K562 (cell line): ENCODE measurements at regions not wholly inside any gene's neighbourhood (a gene's known extent, or its start where the extent isn't known, plus 50 kb on each side); places are given as distances from the start of the nearest gene placed in this dataset.

Source experiments
- ARID2 ChIP-seq: fragments of 450-650 bp; IDR thresholded peaks from 2 replicates; pipeline ENCODE4 v1.6.1; 2017; ENCODE audit warnings: antibody characterized with exemption, mild to moderate bottlenecking
- C11orf30 ChIP-seq: fragments of 450-650 bp; IDR thresholded peaks from 2 replicates; pipeline ENCODE4 v1.6.1; 2016; ENCODE audit warnings: low read depth, mild to moderate bottlenecking
- CEBPZ ChIP-seq: fragments of 150-350 bp; IDR thresholded peaks from 2 replicates; pipeline ENCODE4 v1.6.1; 2014; ENCODE audit warnings: low read depth, mild to moderate bottlenecking, low read length, borderline replicate concordance
- MYBL2 ChIP-seq, 2 experiments: fragments of 450-650 bp in 1 of 2; sonication (generic) in 1 of 2; formaldehyde crosslinking in 1 of 2; IDR thresholded peaks; 2 replicates each; pipeline versions ENCODE4 v1.6.1 to v1.8.1; 2017 to 2022; ENCODE audit warnings: borderline replicate concordance in 1 of 2, inconsistent platforms in 1 of 2, low read depth in 1 of 2, mild to moderate bottlenecking in 1 of 2, missing genetic modification reagents in 1 of 2, moderate library complexity in 1 of 2
- SNIP1 ChIP-seq: fragments of 450-650 bp; IDR thresholded peaks from 2 replicates; pipeline ENCODE4 v1.7.1; 2017; ENCODE audit warnings: low read depth, mild to moderate bottlenecking
- TAF1 ChIP-seq: IDR thresholded peaks from 2 replicates; pipeline ENCODE4 v1.6.1; 2011; ENCODE audit warnings: mild to moderate bottlenecking, low read length, moderate library complexity; ENCODE audit not compliant: insufficient read depth, control insufficient read depth, severe bottlenecking; ENCODE audit errors: extremely low read depth
- TRIM28 ChIP-seq: fragments of 450-650 bp; IDR thresholded peaks from 2 replicates; pipeline ENCODE4 v1.6.1; 2017
- ZBED1 ChIP-seq: IDR thresholded peaks from 2 replicates; pipeline ENCODE4 v1.6.1; 2014
- ZNF232 ChIP-seq: sonication (generic); formaldehyde crosslinking; IDR thresholded peaks from 2 replicates; pipeline ENCODE4 v1.8.0; 2022; ENCODE audit warnings: mild to moderate bottlenecking, missing genetic modification reagents
- ZNF408 ChIP-seq: fragments of 250-450 bp; sonication (Bioruptor Pico); IDR thresholded peaks from 2 replicates; pipeline ENCODE4 v1.4.0; 2020; ENCODE audit warnings: low read depth, mild to moderate bottlenecking, moderate library complexity
- ZNF551 ChIP-seq: fragments of 250-450 bp; sonication (Bioruptor Pico); IDR thresholded peaks from 2 replicates; pipeline ENCODE4 v1.5.0; 2021; ENCODE audit warnings: mild to moderate bottlenecking, moderate library complexity
- TF ChIP-seq, protein P1 (sequence below): conservative IDR thresholded peaks from 2 replicates; pipeline ENCODE4 v1.6.1; 2011; ENCODE audit warnings: low read depth, mild to moderate bottlenecking, low read length; ENCODE audit not compliant: control insufficient read depth

DNA sequence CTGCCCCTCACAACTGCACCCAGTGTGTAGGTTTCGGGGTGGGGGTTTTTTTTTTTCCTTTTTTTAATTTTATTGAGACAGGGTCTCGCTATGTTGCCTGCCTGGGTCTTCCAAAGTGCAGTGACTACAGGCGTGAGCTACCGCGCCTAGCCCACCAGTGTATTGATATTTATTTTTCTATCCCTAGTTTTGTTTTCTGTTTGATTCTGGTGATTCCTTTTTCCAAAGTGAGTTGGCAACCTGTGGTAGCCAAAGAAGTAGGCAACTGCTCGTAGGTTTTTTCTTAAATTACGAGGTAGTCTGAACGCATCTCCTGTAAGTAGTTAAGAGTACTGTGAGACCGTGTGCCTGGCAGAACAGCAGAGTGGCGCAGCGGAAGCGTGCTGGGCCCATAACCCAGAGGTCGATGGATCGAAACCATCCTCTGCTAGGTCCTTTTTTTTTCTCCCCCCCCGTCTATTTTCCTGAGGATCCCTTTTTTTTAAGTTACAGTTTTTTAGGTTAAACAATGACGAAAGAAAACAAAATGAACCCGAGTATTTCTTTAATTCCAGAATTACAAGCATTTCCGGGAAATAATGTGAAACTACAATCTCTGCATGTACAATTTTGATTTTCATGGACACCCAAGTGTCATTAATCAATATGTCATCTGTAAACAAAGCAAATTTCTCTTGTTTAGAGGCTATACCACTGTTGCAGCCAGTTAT, 78.7 kb upstream of the BTN3A2 start (continued):
- no peak for TF ChIP-seq MYBL2 (IDR thresholded peaks at IDR 0.05; ENCODE audit: low read depth)
- TF ChIP-seq MYBL2 (CRISPR knock-in tag; IDR thresholded peaks at IDR 0.05; ENCODE audit: borderline replicate concordance): no peak
- TF ChIP-seq, protein P1, sequence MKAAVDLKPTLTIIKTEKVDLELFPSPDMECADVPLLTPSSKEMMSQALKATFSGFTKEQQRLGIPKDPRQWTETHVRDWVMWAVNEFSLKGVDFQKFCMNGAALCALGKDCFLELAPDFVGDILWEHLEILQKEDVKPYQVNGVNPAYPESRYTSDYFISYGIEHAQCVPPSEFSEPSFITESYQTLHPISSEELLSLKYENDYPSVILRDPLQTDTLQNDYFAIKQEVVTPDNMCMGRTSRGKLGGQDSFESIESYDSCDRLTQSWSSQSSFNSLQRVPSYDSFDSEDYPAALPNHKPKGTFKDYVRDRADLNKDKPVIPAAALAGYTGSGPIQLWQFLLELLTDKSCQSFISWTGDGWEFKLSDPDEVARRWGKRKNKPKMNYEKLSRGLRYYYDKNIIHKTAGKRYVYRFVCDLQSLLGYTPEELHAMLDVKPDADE: peak; percentile 82
- TF ChIP-seq ARID2: no peak
- no peak for TF ChIP-seq ZNF408
- 0 out of 2 replicates have a peak, but pooled peaks have one; percentile 30 for TF ChIP-seq TRIM28
- no peak for TF ChIP-seq ZBED1
- TF ChIP-seq CEBPZ: no peak
- TF ChIP-seq ZNF551: no peak
- no peak for TF ChIP-seq ZNF232 (CRISPR knock-in tag)
- TF ChIP-seq TAF1: no peak
- no peak for TF ChIP-seq SNIP1
- TF ChIP-seq C11orf30: no peak
